Superior temporal gyrus (tissue), 1 donor: ENCODE measurements at regions not wholly inside any gene's neighbourhood (a gene's known extent, or its start where the extent isn't known, plus 50 kb on each side); places are given as distances from the start of the nearest gene placed in this dataset.

Experiments used
- DNase-seq: peaks from one replicate; pipeline ENCODE4 v3.0.0-alpha.2; 2016; ENCODE audit errors: extremely low spot score

DNA sequence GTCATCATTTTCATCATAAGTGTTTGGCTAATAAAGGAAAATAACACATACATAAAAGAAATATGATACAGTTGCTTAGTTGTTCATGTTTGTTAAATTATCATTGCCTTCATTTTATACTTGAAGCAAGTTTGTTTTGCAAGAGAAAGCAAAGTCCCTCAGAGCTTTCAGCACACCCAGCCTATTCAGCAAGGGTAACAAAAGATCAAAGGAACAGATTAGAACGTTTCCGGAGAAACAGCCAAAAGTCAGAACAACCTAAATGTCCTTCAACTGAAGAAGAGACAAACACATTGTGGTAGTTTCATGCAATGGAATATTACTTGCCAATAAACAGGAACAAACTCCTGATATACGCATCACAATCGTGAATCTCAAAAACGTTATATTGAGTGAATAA, 380.7 kb downstream of the MZT1 start:
- no peak for DNase-seq

GRCh38 chr13:72342364-72342763, 385.1 kb downstream of the MZT1 start:
- no peak for DNase-seq

DNA sequence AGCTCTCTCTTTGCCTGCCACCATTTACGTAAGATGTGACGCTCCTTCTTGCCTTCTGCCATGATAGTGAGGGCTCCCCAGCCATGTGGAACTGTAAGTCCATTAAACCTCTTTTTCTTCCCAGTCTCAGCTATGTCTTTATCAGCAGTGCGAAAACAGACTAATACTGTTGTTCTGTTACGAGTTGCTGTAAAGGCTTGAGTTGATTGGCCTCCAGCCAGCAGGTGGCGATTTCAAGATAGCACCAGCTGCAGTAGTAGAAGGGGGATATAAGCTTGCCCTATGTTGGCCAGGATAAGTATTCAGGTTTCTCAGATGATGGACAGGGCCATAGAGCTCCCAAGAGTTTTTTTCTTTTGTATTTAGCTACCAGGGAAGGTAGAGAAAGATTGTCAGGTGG, 385.5 kb downstream of the MZT1 start:
- DNase-seq, result no peak

GRCh38 chr13:72317346-72318109, 409.9 kb downstream of the MZT1 start:
- DNase-seq, result peak; percentile 45

DNA sequence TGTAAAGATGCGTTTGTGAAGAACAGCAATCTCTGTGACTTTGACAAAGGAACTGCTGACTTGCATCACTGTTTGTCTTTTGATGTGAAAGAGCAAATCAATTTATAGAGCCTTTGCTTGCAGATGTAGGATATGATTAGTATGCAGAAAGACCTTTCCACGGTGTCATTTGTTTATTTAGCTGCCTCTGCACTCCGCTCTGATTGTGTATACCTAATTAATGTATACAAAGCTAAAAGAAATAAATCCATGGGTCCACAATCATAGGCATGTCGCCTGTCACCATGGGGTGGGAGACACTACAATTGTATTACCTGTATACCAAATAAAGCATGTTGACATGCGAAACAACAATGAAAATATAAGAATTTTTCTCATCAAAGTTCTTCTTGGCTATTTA, 410.7 kb downstream of the MZT1 start:
- no peak for DNase-seq

DNA sequence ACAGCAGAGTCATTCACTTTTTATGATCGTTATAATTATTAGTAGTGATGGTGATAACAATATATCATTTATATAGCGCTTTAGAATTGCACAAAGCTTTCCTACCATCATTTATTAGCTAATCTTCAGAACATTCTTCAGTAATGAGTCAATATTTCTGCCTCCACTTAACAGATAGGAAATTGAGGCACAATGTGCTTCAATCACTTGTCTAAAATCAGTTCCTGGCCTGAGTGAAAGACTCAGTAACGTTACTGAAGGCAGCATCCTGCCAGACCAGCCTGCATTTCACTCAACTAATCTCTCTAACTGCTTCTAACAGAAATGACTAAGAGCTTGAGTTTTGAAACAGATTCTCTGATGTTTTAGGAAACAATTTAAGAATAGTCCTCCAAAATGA, 412.1 kb downstream of the MZT1 start:
- DNase-seq, result no peak

- DNase-seq, result no peak
Observed at GRCh38 chr13:72314210-72314609, 413.2 kb downstream of the MZT1 start.

DNA sequence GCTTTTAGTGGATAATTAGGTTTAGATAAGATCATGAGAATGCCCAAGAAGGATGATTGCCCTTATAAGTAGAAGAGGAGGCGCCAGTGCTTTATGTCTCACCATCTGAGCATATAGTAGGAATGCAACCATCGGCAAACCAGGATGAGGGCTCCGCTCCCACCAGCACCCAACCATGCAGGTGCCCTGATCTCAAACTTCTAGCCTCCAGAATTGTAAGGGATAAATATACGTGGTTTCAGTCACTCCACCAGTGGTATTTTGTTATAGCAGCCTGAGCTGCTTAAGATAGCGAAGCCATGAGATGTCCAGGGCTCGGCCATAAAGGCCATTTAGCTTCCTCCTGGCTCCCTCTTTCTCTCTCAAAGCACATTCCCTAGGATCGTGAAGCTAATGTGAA, 413.9 kb downstream of the MZT1 start:
- no peak for DNase-seq

DNA sequence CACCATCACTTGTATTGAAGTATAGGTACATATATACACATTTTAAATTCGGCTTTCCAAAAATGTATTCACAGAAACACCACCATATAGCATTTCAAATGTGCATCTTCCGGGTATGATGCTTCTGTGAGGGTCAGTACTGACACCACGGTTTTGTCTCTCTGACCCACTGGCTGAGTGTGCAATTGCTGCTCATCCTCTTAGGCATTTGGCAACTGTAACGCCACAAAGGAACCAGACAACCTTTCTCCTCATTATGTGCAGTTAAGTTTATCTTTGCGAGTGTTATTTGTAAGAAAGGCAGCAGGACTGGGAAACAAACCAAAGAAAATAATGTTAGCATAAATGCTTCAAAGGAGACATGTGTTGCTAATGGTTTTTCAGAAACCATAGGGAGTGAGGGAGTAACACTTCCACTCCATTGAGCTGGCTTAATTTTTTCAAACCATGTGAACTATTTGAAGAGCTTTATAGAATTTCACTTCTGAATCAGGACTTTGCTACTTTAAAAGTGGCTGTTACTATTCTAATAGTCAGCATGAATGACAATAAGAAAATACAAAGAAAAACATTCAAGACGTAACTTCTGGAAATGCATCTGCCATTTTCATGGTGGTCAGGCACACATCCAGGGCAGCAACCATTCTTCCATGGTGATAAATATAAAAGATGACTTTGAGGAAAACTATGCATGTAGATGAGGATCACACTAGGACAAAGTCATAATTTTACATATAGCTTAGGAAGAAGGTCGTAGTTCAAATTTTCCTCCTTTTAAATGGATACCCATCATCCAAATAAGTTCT, 423.3 kb downstream of the MZT1 start:
- DNase-seq, result no peak

DNA sequence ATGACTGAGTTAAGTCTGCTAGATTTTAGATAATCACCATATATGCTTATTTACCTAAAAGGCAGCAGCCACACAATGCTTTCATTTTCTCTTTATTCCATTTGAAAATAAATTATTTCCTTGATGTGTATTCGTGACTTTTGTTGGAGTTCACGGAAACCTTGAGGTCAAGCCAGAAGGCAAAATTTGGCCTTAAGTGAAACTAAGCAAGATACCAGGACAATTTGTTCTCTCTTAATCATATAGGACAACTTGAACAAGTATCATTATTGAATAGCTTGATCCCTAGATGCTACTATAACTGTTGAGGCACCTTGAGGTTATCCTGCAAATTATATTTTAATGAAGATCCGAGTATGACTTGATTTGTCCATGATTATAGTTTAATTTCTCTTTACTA, 429.2 kb upstream of the DACH1 start:
- DNase-seq, result no peak

DNA sequence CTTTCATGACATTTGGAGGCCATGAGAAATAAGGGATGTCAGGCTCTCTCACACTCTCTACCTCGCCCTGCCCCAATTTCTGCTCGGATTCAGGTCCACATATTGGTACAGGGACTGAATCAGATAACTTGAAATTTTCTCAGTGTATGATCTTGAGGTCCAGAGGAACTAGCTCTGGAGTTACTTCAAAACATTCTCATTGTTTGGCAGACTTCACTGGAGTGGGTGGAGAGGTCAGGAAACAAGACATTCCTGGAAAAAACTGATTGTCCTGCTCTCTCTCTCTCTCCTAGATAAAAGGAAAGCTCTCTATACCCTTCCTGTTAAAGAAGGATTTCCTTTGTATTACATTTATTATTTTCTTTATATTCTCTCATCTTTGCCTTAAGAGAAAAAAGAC, 428.1 kb upstream of the DACH1 start:
- no peak for DNase-seq

GRCh38 chr13:72293206-72293605, 426.2 kb upstream of the DACH1 start:
- no peak for DNase-seq

DNA sequence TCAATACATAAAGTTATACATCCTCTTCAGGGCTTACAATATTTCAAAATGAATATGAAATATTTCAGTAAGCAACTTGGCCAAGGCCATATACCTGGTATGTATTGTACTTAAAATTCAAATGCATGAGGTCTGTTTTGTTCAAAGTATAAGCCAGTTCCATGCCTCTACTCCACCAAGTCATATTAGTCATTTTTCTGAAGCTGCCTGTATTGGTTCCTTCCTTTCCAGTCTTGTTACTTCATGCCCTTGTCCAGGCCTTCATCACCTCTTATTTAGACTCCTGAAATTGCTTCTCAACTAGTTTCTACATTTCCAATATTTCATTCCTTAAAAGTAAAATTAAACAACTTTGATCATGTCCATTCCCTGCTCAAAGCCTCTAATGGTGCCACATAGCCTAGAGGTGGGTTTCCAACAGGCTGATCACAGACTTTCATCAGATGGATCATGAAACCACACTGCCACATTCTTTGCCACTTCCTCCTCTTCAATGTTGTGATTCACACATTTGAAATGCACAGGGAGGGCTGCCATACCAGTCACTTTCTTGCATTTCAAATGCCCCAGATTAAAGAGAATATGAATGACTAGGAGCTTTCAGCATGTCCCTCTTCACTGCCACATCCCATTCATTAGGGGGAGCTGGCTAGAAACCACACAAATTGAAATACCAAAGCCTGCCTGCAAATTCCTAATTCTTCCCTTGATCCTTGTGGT, 424.1 kb upstream of the DACH1 start:
- DNase-seq, result no peak

- DNase-seq, result no peak
Observed at GRCh38 chr13:72286421-72286820, 419.4 kb upstream of the DACH1 start.

- no peak for DNase-seq
Observed at GRCh38 chr13:72284791-72285190, 417.8 kb upstream of the DACH1 start.

DNA sequence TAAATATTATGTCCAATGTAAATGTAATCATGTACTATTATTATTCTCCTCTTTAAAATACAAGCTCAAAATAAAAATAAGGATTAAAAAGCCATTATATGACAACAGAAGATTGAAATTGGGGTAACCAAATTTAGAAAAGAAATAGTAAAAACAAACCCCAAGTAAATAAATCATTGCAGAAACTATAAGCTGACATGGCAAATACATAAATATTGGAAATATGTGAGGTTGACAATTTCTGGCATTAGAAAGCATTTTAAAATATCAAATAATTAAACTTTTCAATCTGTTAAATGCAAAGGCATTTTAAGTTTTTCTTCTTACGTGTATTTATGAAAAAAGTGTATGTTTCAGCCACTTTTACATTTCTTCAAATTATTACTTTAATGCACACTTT, 394.7 kb upstream of the DACH1 start:
- DNase-seq, result no peak

DNA sequence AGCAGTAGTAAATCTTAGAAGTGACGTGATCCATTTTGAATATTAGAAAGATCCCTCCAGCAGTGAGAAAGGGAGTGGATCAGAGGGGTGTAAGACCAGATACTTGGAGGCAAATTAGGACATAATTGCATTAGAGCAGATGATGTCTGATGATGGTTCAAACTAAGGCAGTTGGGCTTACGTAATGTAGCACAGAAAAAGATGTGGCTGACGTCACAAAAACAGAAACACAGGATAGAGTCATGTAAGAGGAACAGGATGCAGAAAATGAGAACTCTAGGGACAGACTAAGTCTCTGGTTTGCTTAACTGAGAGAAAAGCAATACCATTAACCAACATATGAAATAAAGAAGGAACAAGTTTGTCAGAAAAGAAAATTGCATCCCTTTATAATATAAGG, 392.5 kb upstream of the DACH1 start:
- DNase-seq, result no peak

DNA sequence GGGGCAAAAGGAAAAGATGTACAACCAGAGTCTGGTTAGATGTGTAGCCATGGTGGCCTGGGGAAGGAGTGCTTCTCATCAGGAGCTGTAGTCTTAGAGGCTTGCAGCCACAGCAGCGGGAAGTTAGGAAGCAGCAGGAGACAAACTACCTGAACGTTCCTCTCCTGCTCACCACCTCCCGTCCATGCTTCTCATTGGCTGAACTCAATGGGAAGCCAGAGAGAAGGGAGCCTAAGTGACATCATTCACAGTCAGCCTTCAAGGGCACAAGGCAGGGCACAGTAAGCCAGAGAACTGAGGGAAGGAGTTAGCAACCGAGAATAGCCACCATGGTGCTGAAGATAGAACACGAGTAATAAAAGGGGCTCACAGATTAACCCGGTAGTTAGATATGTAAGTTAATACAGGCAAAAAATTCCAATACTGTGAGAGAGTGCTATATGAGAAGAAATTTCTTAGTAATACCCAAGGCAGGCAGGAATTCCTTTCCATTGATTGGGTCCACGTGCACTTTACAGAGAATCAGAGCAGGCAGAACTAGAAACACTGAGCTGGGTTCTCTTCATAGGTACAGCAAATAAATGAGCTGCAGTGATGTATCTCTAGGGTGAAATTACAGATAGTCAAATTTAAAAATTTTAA, 391.5 kb upstream of the DACH1 start:
- no peak for DNase-seq

GRCh38 chr13:72255908-72256307, 388.9 kb upstream of the DACH1 start:
- DNase-seq, result peak; percentile 34

- DNase-seq, result no peak
Observed at GRCh38 chr13:72253754-72254153, 386.8 kb upstream of the DACH1 start.

GRCh38 chr13:72246396-72246795, 379.4 kb upstream of the DACH1 start:
- no peak for DNase-seq

- no peak for DNase-seq
Observed at GRCh38 chr13:72244788-72245187, 377.8 kb upstream of the DACH1 start.
